HAP-1 (cell line): ENCODE measurements at regions not wholly inside any gene's neighbourhood (a gene's known extent, or its start where the extent isn't known, plus 50 kb on each side); places are given as distances from the start of the nearest gene placed in this dataset.

Experiments used
- DNase-seq, 2 experiments: peaks; one replicate each; pipeline ENCODE4 v3.0.0-alpha.2; 2016 to 2020; ENCODE audit warnings: low spot score in 2 of 2
- H3K27me3 ChIP-seq: fragments of 250-450 bp; sonication (Bioruptor Pico); 2 replicates; pipeline ENCODE4 v1.5.1; 2020; ENCODE audit warnings: low read depth, mild to moderate bottlenecking, moderate library complexity
- H3K36me3 ChIP-seq: fragments of 250-450 bp; sonication (Bioruptor Pico); replicated peaks from 2 replicates; pipeline ENCODE4 v1.5.1; 2020; ENCODE audit warnings: mild to moderate bottlenecking
- H3K4me1 ChIP-seq: fragments of 250-450 bp; sonication (Bioruptor Pico); 2 replicates; pipeline ENCODE4 v1.5.1; 2020; ENCODE audit warnings: mild to moderate bottlenecking
- H3K4me3 ChIP-seq: fragments of 250-450 bp; sonication (Bioruptor Pico); 2 replicates; pipeline ENCODE4 v1.5.1; 2020; ENCODE audit warnings: mild to moderate bottlenecking, moderate library complexity
- H3K9me3 ChIP-seq: fragments of 250-450 bp; sonication (Bioruptor Pico); 2 replicates; pipeline ENCODE4 v1.5.1; 2020; ENCODE audit warnings: mild to moderate bottlenecking, moderate library complexity
- in situ Hi-C: fragments of 300-500 bp; cut with MboI; formaldehyde crosslinking; loops from 3 replicates; pipeline ENCODE4 v1.14.3; 2020; ENCODE audit warnings: low sequenced_read_pairs, inconsistent platforms, mixed read lengths

DNA sequence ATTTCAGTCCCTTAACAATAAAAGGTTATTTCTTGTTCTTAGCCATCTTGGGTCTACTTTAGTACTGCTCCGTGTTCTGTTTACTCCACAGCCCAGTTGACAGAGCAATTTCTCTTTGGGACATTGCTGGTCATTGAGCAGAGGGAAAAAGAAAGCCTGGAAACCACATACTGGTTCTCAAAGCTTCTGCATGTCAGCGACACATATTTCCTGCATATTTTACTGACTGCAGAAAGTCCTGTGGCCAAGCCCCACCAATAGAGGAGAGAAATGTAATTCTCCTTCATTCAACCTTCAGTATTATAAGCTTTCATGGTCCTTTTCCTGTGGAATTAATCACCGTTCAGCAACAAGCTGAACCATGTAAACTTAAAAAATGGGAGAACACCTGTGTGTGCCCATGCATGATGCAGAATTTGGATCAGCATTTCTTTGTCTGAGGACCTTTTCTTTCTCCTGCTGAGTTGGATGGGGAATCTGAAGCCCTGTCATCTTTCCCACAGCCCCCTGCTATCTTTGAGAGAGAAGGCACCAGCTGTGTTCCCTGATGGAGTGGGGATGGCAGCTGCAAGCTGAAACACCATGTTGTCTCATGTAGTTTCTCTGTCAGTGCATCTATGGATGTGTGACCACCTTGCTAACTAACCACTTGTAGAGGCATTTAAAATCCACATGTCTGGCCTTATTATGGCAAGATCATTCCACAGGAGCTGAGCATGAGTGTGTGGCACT lies 431.6 kb downstream of the MEIS1 start:
- H3K27me3 ChIP-seq = no peaks in the 10 kb centered on the region
- no peak overlapping the region for H3K4me3 ChIP-seq
- DNase-seq = no peak
- in situ Hi-C loops = no loop called here
- no peaks in the 10 kb centered on the region for H3K4me1 ChIP-seq
- H3K9me3 ChIP-seq = no peaks in the 10 kb centered on the region
- H3K36me3 ChIP-seq = no peaks in the 10 kb centered on the region

DNA sequence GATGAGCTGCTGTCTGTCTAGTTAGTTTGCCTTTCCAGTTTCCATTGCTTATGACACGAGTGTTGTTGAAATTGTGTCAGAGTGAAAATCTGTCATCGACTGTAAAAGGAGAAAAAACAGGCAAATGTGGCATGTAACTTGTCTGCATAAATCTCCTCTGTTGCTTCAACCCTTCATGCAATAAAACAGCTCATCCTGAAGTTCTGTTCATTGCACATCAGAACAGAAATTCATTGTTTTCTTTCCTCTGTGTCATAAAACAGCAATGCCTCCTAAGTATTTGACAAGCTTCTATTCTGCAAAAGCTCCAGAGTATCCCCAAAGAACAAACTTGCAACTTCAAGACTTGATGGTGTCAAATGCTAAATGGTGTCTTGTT lies 432.1 kb downstream of the MEIS1 start:
- DNase-seq = no peak
- in situ Hi-C loops = no loop called here
- H3K4me1 ChIP-seq = no peaks in the 10 kb centered on the region
- H3K9me3 ChIP-seq = no peaks in the 10 kb centered on the region
- no peaks in the 10 kb centered on the region for H3K27me3 ChIP-seq
- no peaks in the 10 kb centered on the region for H3K36me3 ChIP-seq
- no peak overlapping the region for H3K4me3 ChIP-seq

DNA sequence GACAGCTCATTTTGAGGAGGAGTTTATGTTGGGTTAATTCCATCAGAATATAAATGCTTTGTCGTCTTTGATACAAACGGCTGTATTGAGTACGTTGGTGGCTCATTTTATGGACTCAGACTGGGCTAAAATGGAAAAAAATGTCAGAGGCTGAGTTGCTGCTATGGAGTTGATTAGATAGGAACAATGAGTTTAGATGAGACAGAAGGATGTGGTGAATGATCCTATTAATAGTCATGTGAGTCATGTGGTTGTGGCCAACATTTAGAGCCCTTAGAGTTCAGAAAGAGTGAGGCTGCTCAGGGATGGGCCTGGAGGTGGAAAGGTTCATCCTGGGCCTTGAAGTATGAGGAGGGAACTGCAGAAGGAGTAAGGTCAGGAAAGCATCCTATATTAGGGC lies 434.2 kb downstream of the MEIS1 start:
- H3K4me1 ChIP-seq = no peaks in the 10 kb centered on the region
- H3K9me3 ChIP-seq = no peaks in the 10 kb centered on the region
- no peaks in the 10 kb centered on the region for H3K36me3 ChIP-seq
- in situ Hi-C loops = no loop called here
- DNase-seq = no peak
- H3K4me3 ChIP-seq = no peak overlapping the region
- no peaks in the 10 kb centered on the region for H3K27me3 ChIP-seq

DNA sequence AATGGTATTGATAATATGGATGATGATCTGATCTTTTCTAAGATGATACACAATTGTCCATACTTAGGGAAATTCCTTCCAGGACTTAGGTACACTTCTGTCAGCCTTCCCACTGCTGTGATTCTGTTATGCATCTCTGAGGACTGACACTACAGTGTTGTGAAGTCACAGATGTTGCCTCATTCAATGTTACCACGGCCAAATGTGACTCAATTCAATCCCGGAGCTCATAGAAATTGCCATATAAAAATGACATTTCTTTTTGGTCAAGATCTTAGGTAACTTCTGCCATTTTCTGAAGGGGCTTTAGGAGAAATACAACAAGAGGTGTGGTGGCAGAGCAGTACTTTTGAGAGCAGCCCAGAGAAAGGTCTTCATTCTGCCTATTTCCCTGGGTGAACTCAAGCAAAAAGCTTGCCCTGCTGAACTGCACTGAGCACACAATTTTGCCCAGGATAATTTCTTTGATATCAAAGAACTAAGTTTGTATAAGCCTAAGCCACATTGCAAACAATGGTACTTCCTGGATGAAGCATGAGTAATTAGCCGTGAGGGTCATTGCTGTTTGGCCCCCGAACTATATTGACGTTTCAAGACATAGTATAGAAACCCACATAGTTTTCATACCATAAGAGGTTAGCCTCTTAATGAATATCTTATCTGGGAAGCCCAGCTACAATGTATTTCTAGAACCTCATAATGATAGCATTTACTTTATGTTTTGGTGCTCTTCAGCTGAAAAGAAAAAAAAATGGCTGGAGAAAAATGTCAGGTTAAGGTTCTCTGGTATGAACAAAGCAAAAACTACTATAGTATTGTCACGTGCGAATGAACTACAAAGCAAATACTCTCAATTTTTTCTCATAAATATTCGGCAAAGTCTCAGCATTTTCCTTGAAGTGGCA lies 437.4 kb downstream of the MEIS1 start:
- H3K36me3 ChIP-seq = no peaks in the 10 kb centered on the region
- H3K27me3 ChIP-seq = no peaks in the 10 kb centered on the region
- no peak overlapping the region for H3K4me3 ChIP-seq
- no peaks in the 10 kb centered on the region for H3K9me3 ChIP-seq
- H3K4me1 ChIP-seq = no peaks in the 10 kb centered on the region
- in situ Hi-C loops = no loop called here
- DNase-seq = no peak

DNA sequence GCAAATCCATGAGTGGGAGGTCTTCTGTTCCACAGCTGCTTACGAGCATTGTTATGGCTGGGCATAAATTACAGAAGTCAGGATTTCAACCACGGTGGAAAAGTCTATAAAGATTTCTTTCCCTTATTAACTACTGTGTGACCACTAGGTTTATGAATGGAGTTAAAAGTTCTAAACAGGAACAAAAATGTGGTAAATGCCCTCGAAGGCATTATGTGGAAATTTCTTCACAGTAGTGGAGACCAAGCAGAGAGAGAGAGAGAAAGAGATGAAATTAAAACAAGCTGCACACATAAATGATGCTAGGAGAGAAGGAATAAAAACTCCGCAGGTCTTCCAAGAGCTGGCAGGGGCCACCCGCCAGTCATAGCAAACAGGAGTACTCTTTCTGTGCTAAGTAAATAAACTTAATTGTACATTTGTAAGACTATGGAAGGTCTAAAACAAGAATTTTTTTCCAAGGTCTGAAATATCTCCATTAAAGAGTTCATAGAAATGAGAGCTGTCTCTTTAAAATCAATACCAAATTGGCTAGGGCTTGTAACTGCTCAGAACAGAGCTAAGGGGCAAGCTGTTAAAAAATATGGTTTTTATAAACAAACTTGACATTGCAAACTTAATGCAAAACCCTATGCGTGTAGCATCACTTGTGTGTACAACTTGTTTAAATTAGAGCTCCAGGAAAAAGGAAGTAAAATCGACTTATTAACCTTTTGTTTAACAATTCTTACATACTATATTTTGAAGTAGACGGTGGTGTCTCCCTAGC lies 438.2 kb downstream of the MEIS1 start:
- no peak overlapping the region for H3K4me3 ChIP-seq
- DNase-seq = no peak
- H3K36me3 ChIP-seq = no peaks in the 10 kb centered on the region
- H3K4me1 ChIP-seq = no peaks in the 10 kb centered on the region
- in situ Hi-C loops = no loop called here
- no peaks in the 10 kb centered on the region for H3K9me3 ChIP-seq
- H3K27me3 ChIP-seq = no peaks in the 10 kb centered on the region

DNA sequence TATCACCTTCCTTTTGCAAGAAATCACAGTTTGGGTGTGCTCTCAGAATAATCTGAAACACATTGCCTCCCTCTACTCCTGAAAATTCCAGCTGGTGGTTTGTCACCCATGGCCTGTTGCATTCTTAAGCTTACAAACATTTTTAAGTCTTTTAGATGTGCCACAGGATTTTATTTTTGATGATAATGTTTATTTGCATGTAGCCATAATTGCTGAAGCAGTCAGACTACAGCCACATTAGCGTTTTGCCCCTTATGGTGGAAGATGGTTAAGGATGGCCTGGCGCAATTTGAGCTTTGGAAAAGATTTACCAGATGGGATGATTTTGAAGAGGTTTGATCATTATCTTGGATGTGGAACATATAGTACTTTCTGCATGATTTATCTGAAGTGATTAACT lies 439.5 kb downstream of the MEIS1 start:
- Histone ChIP-seq H3K4me1 (no peaks in the 10 kb centered on the region), H3K27me3 (no peaks in the 10 kb centered on the region), H3K4me3 (no peak overlapping the region), H3K36me3 (no peaks in the 10 kb centered on the region), H3K9me3 (no peaks in the 10 kb centered on the region)
- DNase-seq = no peak
- in situ Hi-C loops = no loop called here

DNA sequence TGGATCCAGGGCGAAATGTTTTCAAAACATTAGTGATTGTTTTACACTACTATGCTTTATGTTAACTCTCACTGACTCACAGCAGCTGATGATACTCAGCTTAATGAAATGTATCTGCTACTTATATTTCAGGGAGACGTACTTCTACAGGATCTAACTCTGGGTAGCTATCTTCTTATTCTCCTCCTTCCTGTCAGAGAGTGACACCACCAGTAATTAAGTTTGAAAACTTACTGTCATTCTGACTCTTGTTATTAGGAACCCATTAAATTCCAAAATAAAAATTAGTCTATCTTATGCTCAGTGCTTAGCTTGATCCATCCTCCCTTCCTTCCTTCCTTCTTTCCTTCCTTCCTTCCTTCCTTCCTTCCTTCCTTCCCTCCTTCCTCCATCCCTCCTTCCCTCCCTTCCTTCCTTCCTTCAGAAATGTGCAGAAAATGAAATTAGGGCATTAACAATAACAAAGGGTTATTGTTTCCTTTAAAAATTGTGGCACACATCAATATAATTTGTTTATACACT lies 441.1 kb downstream of the MEIS1 start:
- H3K4me1 ChIP-seq = no peaks in the 10 kb centered on the region
- no peak overlapping the region for H3K4me3 ChIP-seq
- H3K9me3 ChIP-seq = no peaks in the 10 kb centered on the region
- DNase-seq = no peak
- no peaks in the 10 kb centered on the region for H3K27me3 ChIP-seq
- H3K36me3 ChIP-seq = no peaks in the 10 kb centered on the region
- in situ Hi-C loops = no loop called here

DNA sequence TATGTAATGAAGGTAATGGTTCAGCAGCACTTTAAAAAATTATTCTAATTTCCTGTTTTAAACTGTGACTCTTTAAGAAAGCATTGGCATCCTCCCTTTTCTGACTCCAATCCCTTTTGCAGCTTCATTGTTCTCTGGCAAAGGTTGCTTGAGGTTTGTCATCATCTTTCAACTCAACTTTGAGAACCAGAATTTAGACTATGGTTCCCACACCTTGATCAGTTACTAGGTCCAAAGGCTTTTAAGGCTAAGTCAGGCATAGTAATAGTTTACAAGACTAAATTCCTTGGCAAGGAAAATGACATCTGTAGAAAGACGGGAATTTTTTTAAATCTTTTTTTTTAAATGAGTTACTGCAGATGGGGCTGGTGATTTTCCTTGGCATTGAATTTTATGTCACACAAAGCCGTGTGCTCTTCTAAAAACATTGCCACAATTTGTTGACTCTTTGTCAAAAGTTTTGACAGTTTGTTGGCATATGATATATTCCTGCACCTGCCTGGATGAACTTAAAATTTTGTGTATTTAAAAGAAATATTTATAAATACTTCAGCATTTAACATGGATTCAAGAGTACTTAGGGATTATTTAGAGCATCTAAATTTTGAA lies 451.0 kb downstream of the MEIS1 start:
- in situ Hi-C loops = no loop called here
- no peak for DNase-seq
- Histone ChIP-seq H3K36me3 (no peaks in the 10 kb centered on the region), H3K4me3 (no peak overlapping the region), H3K9me3 (no peaks in the 10 kb centered on the region), H3K27me3 (no peaks in the 10 kb centered on the region), H3K4me1 (no peaks in the 10 kb centered on the region)

DNA sequence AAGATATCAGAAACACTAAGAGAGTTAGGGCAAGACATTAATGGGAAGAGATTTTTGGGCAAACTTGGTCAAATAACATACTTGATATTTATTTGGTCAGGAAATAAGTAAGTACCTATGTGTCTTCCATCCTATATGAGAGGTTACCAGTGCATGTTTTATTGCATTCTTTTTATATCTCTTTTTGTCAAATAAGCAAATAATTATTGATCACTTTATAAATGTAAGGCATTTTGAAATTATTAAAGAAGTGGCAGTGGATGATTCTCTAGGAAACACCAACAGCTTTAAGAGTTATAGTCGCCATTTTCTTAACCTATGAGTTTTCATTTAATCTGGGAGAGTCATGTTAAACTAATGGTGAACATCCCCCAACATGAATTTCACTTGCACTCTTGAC lies 453.3 kb downstream of the MEIS1 start:
- no peak overlapping the region for H3K4me3 ChIP-seq
- in situ Hi-C loops = no loop called here
- H3K4me1 ChIP-seq = no peaks in the 10 kb centered on the region
- no peak for DNase-seq
- no peaks in the 10 kb centered on the region for H3K27me3 ChIP-seq
- H3K36me3 ChIP-seq = no peaks in the 10 kb centered on the region
- no peaks in the 10 kb centered on the region for H3K9me3 ChIP-seq

DNA sequence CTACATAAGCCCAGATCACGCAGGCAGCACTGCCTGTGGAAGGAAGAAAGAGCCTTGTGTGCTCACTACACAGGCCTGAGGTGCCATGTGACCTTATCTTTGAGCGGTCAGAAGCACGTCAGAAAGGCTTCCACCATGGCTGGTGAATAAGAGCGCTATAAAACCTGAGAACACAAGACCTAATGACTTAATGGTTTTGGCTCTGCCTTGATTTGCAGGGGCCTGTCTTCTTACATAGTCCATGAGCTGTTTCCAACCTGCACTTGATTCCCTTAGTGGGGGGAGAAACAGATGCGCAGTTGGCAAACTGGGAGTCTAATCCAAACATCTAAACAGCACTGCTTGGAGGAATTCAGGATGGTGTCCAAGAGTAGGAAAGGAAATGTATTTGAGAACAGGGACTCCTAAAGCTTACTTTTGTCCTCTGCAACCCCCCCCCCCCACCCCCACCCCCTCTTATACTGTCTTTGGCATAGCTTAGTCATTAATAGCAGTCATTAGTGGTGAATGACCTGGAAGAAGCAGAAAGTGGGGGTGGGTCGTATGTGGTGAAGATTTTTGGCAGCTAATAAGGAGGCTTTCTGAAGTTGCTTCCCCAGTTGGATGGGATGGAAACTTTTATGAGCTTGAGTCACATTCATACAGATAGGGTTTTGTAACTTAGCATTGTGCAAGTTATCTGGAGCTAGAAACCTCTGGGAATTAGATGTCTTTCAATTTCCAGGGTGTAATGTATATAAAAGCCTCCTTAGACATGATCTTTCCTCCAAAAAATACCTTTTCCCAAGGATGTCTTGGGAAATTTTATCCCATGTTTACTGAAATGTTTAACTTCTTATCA lies 454.1 kb downstream of the MEIS1 start:
- Histone ChIP-seq H3K4me1 (no peaks in the 10 kb centered on the region), H3K36me3 (no peaks in the 10 kb centered on the region), H3K4me3 (no peak overlapping the region), H3K9me3 (no peaks in the 10 kb centered on the region), H3K27me3 (no peaks in the 10 kb centered on the region)
- in situ Hi-C loops = no loop called here
- no peak for DNase-seq

DNA sequence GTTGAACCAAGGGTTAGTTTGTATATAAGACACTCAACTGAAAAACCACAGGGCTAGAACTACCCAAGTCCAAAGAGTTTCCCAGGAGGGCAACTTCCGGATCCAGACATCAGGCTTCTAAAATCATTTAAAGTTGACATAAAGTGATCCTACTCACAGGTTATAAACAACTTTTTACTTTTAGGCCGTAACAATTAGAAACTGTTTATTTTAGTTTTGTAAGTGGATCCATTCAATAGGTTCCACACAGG lies 454.6 kb downstream of the MEIS1 start:
- no peaks in the 10 kb centered on the region for H3K36me3 ChIP-seq
- H3K4me1 ChIP-seq = no peaks in the 10 kb centered on the region
- H3K9me3 ChIP-seq = no peaks in the 10 kb centered on the region
- no peaks in the 10 kb centered on the region for H3K27me3 ChIP-seq
- DNase-seq = no peak
- H3K4me3 ChIP-seq = no peak overlapping the region
- in situ Hi-C loops = no loop called here

DNA sequence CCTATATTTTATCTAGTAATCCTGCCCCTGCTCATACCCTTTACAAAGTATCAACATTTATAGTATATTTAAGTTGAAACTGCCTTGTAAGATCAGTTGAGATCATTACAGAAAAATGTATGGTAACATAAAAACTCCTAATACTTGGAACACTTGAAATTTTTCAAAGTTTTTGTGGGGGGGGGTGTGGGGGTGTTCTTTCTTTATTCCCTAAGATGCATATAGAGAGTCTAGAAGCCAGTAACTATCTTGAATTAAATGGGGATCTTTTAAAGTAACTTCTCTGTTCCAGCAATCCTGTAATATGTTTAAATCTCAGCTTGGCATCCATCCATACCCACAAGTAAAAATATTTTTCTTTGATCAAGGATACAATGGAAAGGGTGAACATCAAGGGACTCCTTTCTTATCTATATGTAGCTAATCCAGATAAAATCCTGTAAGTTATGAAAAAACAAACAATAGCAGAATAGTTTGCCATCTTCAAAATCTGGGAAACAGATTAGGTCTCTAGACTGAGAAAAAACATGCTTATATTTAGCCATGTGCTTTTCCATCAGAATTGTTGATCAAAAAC lies 455.3 kb downstream of the MEIS1 start:
- Histone ChIP-seq H3K27me3 (no peaks in the 10 kb centered on the region), H3K4me1 (no peaks in the 10 kb centered on the region), H3K36me3 (no peaks in the 10 kb centered on the region), H3K9me3 (no peaks in the 10 kb centered on the region), H3K4me3 (no peak overlapping the region)
- no peak for DNase-seq
- in situ Hi-C loops = no loop called here

DNA sequence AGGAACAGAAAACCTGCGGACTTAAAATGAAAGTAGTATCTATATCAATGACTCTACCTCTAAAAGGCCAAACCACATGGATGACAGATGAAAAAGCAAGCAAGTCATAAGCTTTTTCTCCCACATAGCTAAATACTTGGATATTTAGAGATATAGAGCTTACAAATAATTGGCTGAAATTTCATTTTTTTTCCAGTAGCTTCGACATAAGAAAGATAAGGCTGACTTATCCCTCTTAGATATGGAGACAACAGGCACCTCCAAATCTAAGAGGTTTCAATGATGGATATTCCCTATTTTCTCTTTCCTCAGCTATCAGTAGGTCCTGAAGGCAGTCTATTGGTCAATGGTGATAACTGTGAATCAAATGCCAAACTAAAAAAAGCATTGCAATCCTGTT lies 460.3 kb downstream of the MEIS1 start:
- in situ Hi-C loops = no loop called here
- DNase-seq = no peak

More for the DNA sequence above, 460.3 kb downstream of the MEIS1 start:
- Histone ChIP-seq H3K36me3 (no peaks in the 10 kb centered on the region), H3K4me1 (no peaks in the 10 kb centered on the region), H3K27me3 (no peaks in the 10 kb centered on the region), H3K9me3 (no peaks in the 10 kb centered on the region), H3K4me3 (no peak overlapping the region)
